Motor neuron (in vitro differentiated cells): ENCODE measurements at regions not wholly inside any gene's neighbourhood (a gene's known extent, or its start where the extent isn't known, plus 50 kb on each side); places are given as distances from the start of the nearest gene placed in this dataset.

Experiments
- ATAC-seq, 8 experiments: fragments of 200-7000 bp; cut with Tn5 transposase; replicated peaks in 6 of 8; 2 replicates each; pipeline ENCODE4 v1.8.0; 2021; ENCODE audit warnings: mild to moderate bottlenecking in 8 of 8, moderate library complexity in 8 of 8
- H3K27ac ChIP-seq, 2 donors: fragments of 250-450 bp; sonication (Bioruptor Pico); 2 replicates each; pipeline ENCODE4 v1.9.0; 2021; ENCODE audit warnings: antibody characterized with exemption in 2 of 2, mild to moderate bottlenecking in 2 of 2, moderate library complexity in 1 of 2
- H3K4me1 ChIP-seq, 2 donors: fragments of 250-450 bp; sonication (Bioruptor Pico); replicated peaks in 1 of 2; 2 replicates each; pipeline ENCODE4 v1.6.1; 2021; ENCODE audit warnings: antibody characterized with exemption in 2 of 2, mild to moderate bottlenecking in 2 of 2, moderate library complexity in 1 of 2
- H3K4me3 ChIP-seq, 5 donors: fragments of 250-450 bp; sonication (Bioruptor Pico); 2 replicates each; pipeline ENCODE4 v1.9.0; 2021; ENCODE audit warnings: antibody characterized with exemption in 5 of 5, mild to moderate bottlenecking in 5 of 5, moderate library complexity in 4 of 5
- WGBS, 10 experiments: fragments of 450-650 bp; shearing (Covaris generic); methylation state at CpG; one replicate each; pipeline ENCODE4 v1.0.0; 2022; 5-methylcytosine and 5-hydroxymethylcytosine counted together
- in situ Hi-C, 9 experiments: fragments of 400-800 bp; cut with MboI; loops; one replicate each; pipeline ENCODE4 v1.15.0; 2021; ENCODE audit warnings: low sequenced_read_pairs in 9 of 9, low pct_unique_long_range_greater_than_20kb in 2 of 9; ENCODE audit not compliant: unreplicated experiment in 9 of 9

DNA sequence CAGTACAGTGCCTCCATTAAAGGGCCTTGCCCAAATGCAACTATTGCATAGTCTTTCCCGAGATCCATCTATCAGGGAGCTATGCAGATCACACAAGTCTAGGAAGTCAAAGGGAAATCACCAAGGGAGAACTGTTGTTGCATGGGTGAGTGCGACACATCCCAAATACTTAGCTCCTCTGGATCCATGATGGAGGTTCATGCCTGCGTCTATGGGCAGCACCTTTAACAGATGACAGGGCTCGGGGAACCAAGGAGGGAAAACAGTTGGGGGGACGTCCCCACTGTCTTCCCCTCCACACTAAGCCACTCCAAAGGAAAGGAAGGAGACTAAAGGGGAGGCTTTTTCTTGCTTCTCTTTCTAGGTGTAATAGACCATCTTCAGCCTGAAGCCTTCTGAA is 552.8 kb upstream of the PKDCC start:
- H3K27ac ChIP-seq, result no peak overlapping the region
- H3K4me3 ChIP-seq, result no peak overlapping the region
- in situ Hi-C loops, result no loop called here
- ATAC-seq, result no peak
- 11 to 79% (median 51%) methylated on average over 2 to 3 of the region's 5 CpGs; no CpG with 5 or more reads in 4 of the 10 experiments for WGBS, 10 experiments
- no peaks in the 10 kb centered on the region for H3K4me1 ChIP-seq

DNA sequence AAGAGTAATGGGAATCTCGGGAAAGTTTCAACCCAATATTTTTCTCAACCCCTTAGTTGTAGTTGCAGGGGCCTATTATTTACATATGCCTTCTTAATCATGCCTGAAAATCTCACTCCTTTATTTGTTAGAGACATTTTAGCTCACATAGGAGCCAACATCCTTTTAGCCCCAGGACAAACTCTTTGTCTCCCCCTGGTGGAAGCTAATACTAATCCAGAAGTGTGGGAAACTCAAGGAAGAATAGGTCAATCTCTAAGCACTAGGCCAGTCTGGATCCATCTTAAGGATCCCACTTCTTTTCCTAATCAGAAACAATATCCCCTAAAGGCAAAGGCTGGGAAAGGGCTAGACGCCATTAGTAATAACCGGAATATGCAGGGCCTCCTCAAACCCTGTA is 550.9 kb upstream of the PKDCC start:
- H3K4me3 ChIP-seq, result no peak overlapping the region
- no peak overlapping the region for H3K27ac ChIP-seq
- in situ Hi-C loops, result no loop called here
- WGBS, 10 experiments, result 0 to 100% (median 74%) methylated on average over 1 to 3 of the region's 3 CpGs; no CpG with 5 or more reads in 4 of the 10 experiments
- H3K4me1 ChIP-seq, result no peaks in the 10 kb centered on the region
- ATAC-seq, result no peak

DNA sequence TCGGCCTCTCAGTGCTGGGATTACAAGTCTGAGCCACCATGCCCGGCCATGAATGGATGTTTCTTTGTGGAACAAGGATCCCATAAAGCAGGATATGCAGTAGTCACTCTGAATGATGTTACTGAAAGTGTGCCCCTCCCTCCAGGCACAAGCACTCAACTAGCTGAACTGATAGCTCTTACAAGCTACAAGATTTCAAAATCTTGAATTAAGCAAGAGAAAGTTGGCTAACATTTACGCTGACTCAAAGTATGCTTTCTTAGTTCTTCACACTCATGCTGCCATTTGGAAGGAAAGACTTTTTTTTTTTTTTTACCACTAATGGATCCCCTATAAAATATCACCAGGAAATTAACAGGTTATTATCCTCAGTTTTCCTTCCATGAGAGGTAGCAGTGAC is 549.0 kb upstream of the PKDCC start:
- Histone ChIP-seq H3K4me1 (no peaks in the 10 kb centered on the region), H3K27ac (no peak overlapping the region), H3K4me3 (no peak overlapping the region)
- 0 to 100% (median 68%) methylated on average over 1 to 3 of the region's 3 CpGs; no CpG with 5 or more reads in 2 of the 10 experiments for WGBS, 10 experiments
- ATAC-seq, result no peak
- in situ Hi-C loops, result no loop called here

DNA sequence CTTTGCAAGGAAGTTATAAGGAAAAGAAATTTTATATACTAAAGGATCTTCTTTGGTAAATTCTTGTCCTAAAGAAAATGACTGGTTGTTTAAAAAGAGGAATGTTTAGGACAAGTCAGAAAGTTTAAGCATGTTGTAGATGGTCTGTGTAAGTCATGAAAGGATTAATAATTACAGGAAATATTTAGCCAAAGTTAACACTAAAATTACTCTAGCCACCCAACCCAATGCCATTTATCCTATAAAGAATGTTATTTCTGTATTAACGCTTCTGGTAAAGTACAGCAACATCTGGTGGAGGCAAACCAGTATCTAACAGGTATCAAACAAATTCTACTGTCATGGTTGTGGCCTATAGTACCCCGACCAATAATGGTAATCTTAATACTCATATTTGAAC is 546.9 kb upstream of the PKDCC start:
- H3K4me1 ChIP-seq, result no peaks in the 10 kb centered on the region
- no peak overlapping the region for H3K27ac ChIP-seq
- no peak for ATAC-seq
- WGBS, 10 experiments, result 0 to 83% (median 58%) methylated on average over 1 to 2 of the region's 2 CpGs; no CpG with 5 or more reads in 3 of the 10 experiments
- no peak overlapping the region for H3K4me3 ChIP-seq
- in situ Hi-C loops, result no loop called here

DNA sequence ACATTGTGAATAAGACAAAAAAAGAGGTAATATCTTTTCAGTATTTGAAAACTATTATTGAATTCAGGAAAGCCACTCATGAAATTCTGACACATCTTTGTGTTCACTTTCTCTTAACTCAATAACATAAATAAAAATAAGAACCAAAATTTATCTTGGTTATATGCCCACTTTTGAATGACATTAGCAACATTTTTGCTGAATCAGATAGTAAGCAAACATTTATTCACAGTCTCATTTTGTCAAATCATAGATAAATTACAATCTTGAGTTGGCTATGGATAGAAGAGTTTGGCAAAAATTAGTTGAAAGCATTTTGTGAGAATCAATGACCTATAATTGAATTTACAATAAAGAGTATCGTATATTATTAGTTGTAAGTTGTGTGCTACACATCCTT is 545.1 kb upstream of the PKDCC start:
- in situ Hi-C loops, result no loop called here
- H3K4me3 ChIP-seq, result no peak overlapping the region
- H3K27ac ChIP-seq, result no peak overlapping the region
- no peak for ATAC-seq
- H3K4me1 ChIP-seq, result no peaks in the 10 kb centered on the region
- WGBS, 10 experiments, result 0 to 89% (median 50%) methylated on average over 1 of the region's 1 CpG; no CpG with 5 or more reads in 1 of the 10 experiments

DNA sequence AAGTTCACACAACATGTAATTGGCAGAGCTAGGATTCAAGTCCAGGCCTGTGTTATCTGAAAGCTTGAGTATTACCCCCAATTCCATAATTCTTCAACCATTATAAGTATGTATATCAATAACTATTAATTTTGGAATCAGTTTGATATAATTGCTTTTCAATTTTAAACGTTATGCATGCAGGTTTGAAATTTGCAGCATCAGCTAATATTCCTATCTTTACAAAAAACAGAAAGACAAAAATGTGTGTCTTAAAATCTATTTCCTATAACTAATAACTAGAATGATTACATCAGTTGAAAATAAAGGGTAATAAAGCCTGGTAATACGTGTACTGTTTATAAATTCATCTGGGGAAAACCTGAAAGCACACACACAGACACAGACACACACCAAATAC is 543.3 kb upstream of the PKDCC start:
- no peak overlapping the region for H3K4me3 ChIP-seq
- in situ Hi-C loops, result no loop called here

DNA sequence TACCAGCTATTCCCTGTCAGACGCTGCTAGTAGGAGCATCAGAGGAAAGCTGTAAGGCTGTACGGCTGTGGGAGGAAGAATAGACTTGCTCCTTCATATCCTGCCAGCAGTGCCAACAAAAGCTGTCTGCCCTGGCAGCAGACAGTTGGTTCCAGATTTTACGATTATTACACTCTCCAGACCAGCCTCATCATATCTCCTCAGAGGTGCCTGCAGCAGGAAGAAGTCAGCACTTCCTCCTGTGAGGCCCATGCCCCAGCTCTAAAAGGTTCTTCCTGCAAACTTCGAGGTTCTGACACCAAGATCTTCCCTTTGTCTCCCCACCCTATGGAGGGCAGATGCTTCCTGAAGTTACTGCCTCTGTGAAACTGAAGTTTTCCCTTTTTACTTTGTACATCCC is 537.7 kb upstream of the PKDCC start:
- H3K27ac ChIP-seq, result no peak overlapping the region
- in situ Hi-C loops, result no loop called here
- 0 to 60% (median 23%) methylated on average over 1 to 3 of the region's 4 CpGs; no CpG with 5 or more reads in 2 of the 10 experiments for WGBS, 10 experiments
- ATAC-seq, result no peak
- H3K4me3 ChIP-seq, result no peak overlapping the region
- H3K4me1 ChIP-seq, result no peaks in the 10 kb centered on the region

More for the DNA sequence above, 543.3 kb upstream of the PKDCC start:
- Histone ChIP-seq H3K4me1 (no peaks in the 10 kb centered on the region), H3K27ac (no peak overlapping the region)
- WGBS, 10 experiments, result 0 to 100% (median 27%) methylated on average over 1 to 2 of the region's 2 CpGs; no CpG with 5 or more reads in 1 of the 10 experiments
- no peak for ATAC-seq

DNA sequence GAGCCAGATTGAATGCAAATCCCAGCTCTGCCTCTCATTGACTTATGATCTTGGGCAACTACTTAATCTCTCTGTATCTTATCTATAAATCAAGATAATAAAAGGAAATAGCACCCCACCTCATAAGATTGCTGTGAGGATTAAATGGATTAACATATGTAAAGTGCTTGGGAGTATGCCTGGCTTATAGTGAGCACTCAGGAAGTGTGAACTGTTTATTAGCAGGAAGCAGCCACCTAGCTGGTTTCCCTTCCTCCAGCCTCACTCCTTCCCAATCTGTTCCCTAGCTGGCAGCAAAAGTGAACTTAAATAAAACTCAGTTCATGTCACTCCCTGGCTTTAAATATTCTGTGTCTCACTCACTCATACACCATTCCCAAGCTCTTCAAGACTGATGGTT is 526.6 kb upstream of the PKDCC start:
- ATAC-seq, result no peak
- in situ Hi-C loops, result no loop called here
- H3K4me1 ChIP-seq, result no peaks in the 10 kb centered on the region
- no peak overlapping the region for H3K27ac ChIP-seq
- no peak overlapping the region for H3K4me3 ChIP-seq

DNA sequence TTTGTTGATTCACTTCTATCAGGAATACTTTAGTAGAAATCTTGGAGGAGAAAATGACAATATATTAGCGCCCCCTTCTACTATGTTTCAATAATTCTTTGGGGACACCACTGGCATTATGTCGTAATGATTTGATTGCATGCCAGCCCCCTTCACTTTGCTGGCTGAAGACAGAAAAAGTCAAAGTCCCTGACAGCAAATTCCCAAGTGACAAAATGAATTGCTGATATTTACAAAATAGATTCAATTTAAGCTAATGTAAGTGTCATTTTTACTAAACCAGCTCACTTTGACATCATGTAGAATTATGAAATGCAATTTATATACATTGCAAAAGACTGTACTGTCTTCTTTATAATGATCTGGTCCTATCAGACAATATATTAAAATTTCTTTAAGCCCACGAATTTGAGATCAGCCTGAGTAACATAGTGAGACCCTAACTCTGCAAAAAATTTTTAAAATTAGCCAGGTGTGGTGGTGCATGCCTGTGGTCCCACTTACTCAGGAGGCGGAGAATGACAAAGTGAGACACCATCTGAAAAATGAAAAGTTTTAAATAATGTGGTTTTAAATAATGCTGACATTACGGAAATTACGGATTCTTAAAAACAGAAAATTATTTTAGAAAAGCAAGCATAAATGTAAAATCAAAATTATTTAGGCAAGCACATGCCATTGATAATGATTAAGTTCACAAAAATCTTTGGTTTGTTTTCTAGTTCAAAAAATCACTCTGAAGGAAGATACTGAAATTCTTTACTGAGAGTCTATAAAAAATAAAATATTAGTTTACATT is 520.1 kb upstream of the PKDCC start:
- in situ Hi-C loops, result no loop called here
- no peak overlapping the region for H3K4me3 ChIP-seq
- 4 to 90% (median 72%) methylated on average over 3 to 6 of the region's 6 CpGs for WGBS, 10 experiments
- no peaks in the 10 kb centered on the region for H3K4me1 ChIP-seq
- no peak overlapping the region for H3K27ac ChIP-seq
- ATAC-seq, result no peak

DNA sequence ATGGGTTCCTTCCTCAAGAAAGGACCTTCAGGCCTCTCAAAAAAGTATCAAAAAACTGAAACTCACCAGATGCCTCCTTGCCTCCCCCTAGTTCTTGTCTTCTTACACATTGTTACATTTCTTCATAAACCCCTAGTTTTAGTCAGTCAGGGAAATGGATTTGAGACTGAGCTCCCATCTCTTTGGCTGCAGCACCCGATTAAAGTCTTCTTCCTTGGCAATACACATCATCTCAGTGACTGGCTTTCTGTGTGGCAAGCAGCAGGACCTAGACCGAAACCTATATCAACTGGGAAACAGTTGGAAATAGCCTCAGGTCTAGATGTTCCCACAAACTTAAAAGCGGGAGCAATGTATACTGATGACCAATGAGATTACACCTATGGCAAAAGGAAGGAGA is 512.2 kb upstream of the PKDCC start:
- 0 to 100% (median 69%) methylated on average over 1 to 3 of the region's 3 CpGs; no CpG with 5 or more reads in 3 of the 10 experiments for WGBS, 10 experiments
- in situ Hi-C loops, result no loop called here
- Histone ChIP-seq H3K4me1 (peaks cover 0 to 4% of the 10 kb centered on the region in 2 donors), H3K4me3 (no peak overlapping the region), H3K27ac (no peak overlapping the region)
- ATAC-seq, result no peak

DNA sequence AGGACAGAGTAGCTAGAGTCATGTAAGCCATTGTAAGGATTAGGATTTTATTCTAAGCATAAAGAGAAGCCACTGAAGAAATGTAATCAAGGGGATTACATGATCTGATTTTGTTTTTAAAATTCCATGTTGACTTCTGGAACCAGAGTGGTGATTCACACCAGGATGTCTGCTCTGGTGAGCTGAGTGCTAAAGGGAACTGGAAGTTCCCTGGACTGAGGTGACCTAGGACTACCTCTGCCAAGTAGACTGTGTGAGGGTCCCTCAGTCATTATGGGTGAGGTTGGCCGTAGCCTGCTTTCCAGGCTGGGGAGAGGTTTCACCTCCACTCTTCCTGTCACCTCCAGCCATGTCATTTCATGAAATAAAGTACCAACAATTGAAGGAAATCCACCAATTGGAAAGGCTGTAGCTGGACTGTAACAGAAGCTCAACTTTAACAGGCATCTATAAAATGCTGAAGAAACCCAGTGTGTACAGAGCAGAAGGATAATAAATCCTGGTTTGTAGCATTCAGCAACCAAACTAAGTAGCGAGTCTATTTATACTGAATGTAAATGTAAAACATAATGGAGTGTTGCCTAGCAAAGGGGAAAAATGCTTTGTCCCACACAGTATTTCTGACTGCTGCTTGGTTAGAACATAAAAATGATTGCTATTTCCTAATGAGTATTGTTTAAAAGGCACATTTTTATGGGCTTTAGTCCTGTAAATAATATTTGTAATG is 507.4 kb upstream of the PKDCC start:
- ATAC-seq, result peak in 5 of 8 experiments; percentile 66 to 97 (median 96)

DNA sequence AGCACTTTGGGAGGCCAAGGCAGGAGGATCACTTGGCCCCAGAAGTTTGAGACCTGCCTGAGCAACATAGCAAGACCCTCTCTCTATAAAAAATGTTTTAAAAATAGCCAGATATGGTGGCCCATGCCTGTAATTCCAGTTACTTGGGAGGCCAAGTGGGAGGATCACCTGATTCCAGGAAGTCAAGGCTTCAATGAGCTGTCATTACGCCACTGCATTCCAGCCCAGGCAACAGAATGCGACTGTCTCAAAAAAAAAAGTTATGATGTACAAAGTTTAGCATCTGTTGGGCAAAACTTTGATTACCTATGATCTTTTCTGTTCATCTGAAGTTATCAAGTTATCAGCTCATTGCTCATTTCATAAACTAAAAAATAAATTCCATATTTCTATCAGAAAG is 504.1 kb upstream of the PKDCC start:
- H3K4me3 ChIP-seq, result no peak overlapping the region
- peaks cover 4 to 8% of the 10 kb centered on the region in 2 donors for H3K4me1 ChIP-seq
- in situ Hi-C loops, result no loop called here
- H3K27ac ChIP-seq, result no peak overlapping the region
- ATAC-seq, result no peak
- 20 to 90% (median 84%) methylated on average over 1 to 2 of the region's 2 CpGs; no CpG with 5 or more reads in 3 of the 10 experiments for WGBS, 10 experiments

More for the DNA sequence above, 507.4 kb upstream of the PKDCC start:
- Histone ChIP-seq H3K4me1 (peaks cover 4 to 8% of the 10 kb centered on the region in 2 donors), H3K4me3 (no peak overlapping the region), H3K27ac (no peak overlapping the region)
- 0 to 100% (median 32%) methylated on average over 1 to 2 of the region's 2 CpGs; no CpG with 5 or more reads in 2 of the 10 experiments for WGBS, 10 experiments
- in situ Hi-C loops, result no loop called here

DNA sequence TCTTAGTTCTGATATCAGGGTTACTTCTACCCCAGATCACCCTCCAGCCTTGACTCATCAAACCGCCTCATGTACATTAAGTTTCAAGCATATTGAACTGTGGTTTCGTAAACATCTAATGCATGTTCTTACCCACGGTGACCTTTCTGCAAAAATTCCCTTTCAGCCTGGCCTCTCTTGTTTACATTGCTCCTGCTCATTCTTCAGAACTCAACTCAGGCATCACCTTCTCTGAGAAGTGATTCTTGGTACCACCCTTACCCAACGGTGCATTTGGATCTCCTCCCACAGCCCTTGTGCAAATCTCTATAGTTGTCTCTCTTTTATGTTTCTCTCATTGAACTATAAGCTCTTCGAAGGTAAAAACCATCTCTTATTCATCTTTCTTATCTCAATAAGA is 503.1 kb upstream of the PKDCC start:
- Histone ChIP-seq H3K27ac (no peak overlapping the region), H3K4me3 (no peak overlapping the region), H3K4me1 (peaks cover 4 to 8% of the 10 kb centered on the region in 2 donors)
- WGBS, 10 experiments, result 11 to 93% (median 64%) methylated on average over 2 to 5 of the region's 5 CpGs
- in situ Hi-C loops, result no loop called here
- ATAC-seq, result no peak
